ENCODE measurements at regions not wholly inside any gene's neighbourhood (a gene's known extent, or its start where the extent isn't known, plus 50 kb on each side); places are given as distances from the start of the nearest gene placed in this dataset.

- no peaks in the 10 kb centered on the region for H3K36me3 ChIP-seq (ENCODE audit: control insufficient read depth, insufficient read depth, low read length)
- POLR2A ChIA-PET, result no interaction called here
- H3K27me3 ChIP-seq (ENCODE audit: control insufficient read depth, insufficient read depth, low read length), result no peaks in the 10 kb centered on the region
- DNase-seq (ENCODE audit: low read depth, low spot score) (no peak), ATAC-seq (no peak)
- intact Hi-C loops (cut with micrococcal nuclease; ENCODE audit: unreplicated experiment) (no loop called here), in situ Hi-C loops (cut with HindIII; ENCODE audit: low pct_unique_long_range_greater_than_20kb, low sequenced_read_pairs) (no loop called here)
- H3K4me1 ChIP-seq (ENCODE audit: control insufficient read depth, insufficient read depth, low read length), result peaks cover 13% of the 10 kb centered on the region
- H3K9me3 ChIP-seq (ENCODE audit: control insufficient read depth, insufficient read depth, low read depth, low read length), result no peaks in the 10 kb centered on the region; the same call in 1 of the 2 replicates
- peak overlapping the region; percentile 51; the same call in 1 of the 2 replicates for H3K27ac ChIP-seq (ENCODE audit: low read length)
- no TSS peak for BruUV-seq (replicated peaks)
- TF ChIP-seq SIN3A (IDR thresholded peaks at IDR 0.05; ENCODE audit: borderline replicate concordance, insufficient read depth, low read depth, low read length) (no peak), CTCF (IDR thresholded peaks at IDR 0.05) (no peak), POLR2AphosphoS5 (IDR thresholded peaks at IDR 0.05; ENCODE audit: low read depth, low read length) (no peak)
- H3K4me3 ChIP-seq (ENCODE audit: low read depth in 2 of 2, low read length in 2 of 2), result no peak overlapping the region
- CTCF ChIA-PET, result no interaction called here
Observed at GRCh38 chr10:4070184-4070583, 285.2 kb upstream of the KLF6 start.

GRCh38 chr10:4069491-4069890 lies 284.5 kb upstream of the KLF6 start:
- no peak for ATAC-seq

More at GRCh38 chr10:4069491-4069890, 284.5 kb upstream of the KLF6 start:
- Histone ChIP-seq H3K27ac (ENCODE audit: low read length) (peak overlapping the region; percentile 74; the same call in 1 of the 2 replicates), H3K36me3 (ENCODE audit: control insufficient read depth, insufficient read depth, low read length) (no peaks in the 10 kb centered on the region), H3K9me3 (ENCODE audit: control insufficient read depth, insufficient read depth, low read depth, low read length) (no peaks in the 10 kb centered on the region; the same call in 1 of the 2 replicates), H3K4me3 (ENCODE audit: low read depth in 2 of 2, low read length in 2 of 2) (no peak overlapping the region), H3K4me1 (ENCODE audit: control insufficient read depth, insufficient read depth, low read length) (peaks cover 13% of the 10 kb centered on the region), H3K27me3 (ENCODE audit: control insufficient read depth, insufficient read depth, low read length) (no peaks in the 10 kb centered on the region)
- intact Hi-C loops (cut with micrococcal nuclease; ENCODE audit: unreplicated experiment), result no loop called here
- TF ChIP-seq REST (IDR thresholded peaks at IDR 0.05; ENCODE audit: insufficient read depth in 1 of 2, low read depth in 2 of 2, low read length in 1 of 2) (no peak), TCF7L2 (IDR thresholded peaks at IDR 0.05; ENCODE audit: low read depth, low read length) (no peak), POLR2AphosphoS5 (IDR thresholded peaks at IDR 0.05; ENCODE audit: low read depth, low read length) (no peak), SIN3A (IDR thresholded peaks at IDR 0.05; ENCODE audit: borderline replicate concordance, insufficient read depth, low read depth, low read length) (no peak), CTCF (IDR thresholded peaks at IDR 0.05) (no peak)
- DNase-seq (ENCODE audit: low read depth, low spot score), result no peak
- in situ Hi-C loops (cut with HindIII; ENCODE audit: low pct_unique_long_range_greater_than_20kb, low sequenced_read_pairs), result no loop called here
- POLR2A ChIA-PET, result no interaction called here
- CTCF ChIA-PET, result no interaction called here
- no TSS peak for BruUV-seq (replicated peaks)

Measured in Panc1 (cell line).